ENCODE measurements at regions not wholly inside any gene's neighbourhood (a gene's known extent, or its start where the extent isn't known, plus 50 kb on each side); places are given as distances from the start of the nearest gene placed in this dataset.

GRCh38 chr21:28221984-28222383, 770.7 kb downstream of the LTN1 start:
- Histone ChIP-seq H3K27me3 (ENCODE audit: insufficient read depth, low read length, poor library complexity, severe bottlenecking) (no peaks in the 10 kb centered on the region), H4K20me1 (ENCODE audit: insufficient read depth, low read length, poor library complexity, severe bottlenecking) (no peaks in the 10 kb centered on the region), H3K4me3 (ENCODE audit: low read length, poor library complexity, severe bottlenecking) (no peak overlapping the region), H3K9ac (ENCODE audit: low read depth, low read length, poor library complexity, severe bottlenecking) (no peak overlapping the region), H2AFZ (ENCODE audit: low read length) (no peak overlapping the region), H3K36me3 (ENCODE audit: insufficient read depth, low read length) (no peaks in the 10 kb centered on the region), H3F3A (ENCODE audit: low read depth) (no peaks in the 10 kb centered on the region), H3K79me2 (ENCODE audit: insufficient read depth, low read length) (no peaks in the 10 kb centered on the region), H3K9me3 (ENCODE audit: insufficient read depth, low read depth, low read length) (no peaks in the 10 kb centered on the region; the same call in 1 of the 2 replicates), H3K4me2 (ENCODE audit: low read depth, low read length, poor library complexity, severe bottlenecking) (no peak overlapping the region), H3K4me1 (ENCODE audit: insufficient read depth, low read length, poor library complexity, severe bottlenecking) (no peaks in the 10 kb centered on the region), H3K9me2 (replicated peaks; ENCODE audit: low read depth, low read length) (no peaks in the 10 kb centered on the region)
- TF ChIP-seq EZH2phosphoT487 (IDR thresholded peaks at IDR 0.05; ENCODE audit: borderline replicate concordance) (no peak), CTCF (conservative IDR thresholded peaks at IDR 0.05; ENCODE audit: low read length) (no peak)

GRCh38 chr21:28220680-28221079, 772.0 kb downstream of the LTN1 start:
- H3K9ac ChIP-seq (ENCODE audit: low read depth, low read length, poor library complexity, severe bottlenecking), result no peak overlapping the region
- no peaks in the 10 kb centered on the region for H3K4me1 ChIP-seq (ENCODE audit: insufficient read depth, low read length, poor library complexity, severe bottlenecking)
- no peak overlapping the region for H3K4me3 ChIP-seq (ENCODE audit: low read length, poor library complexity, severe bottlenecking)
- H3K36me3 ChIP-seq (ENCODE audit: insufficient read depth, low read length), result no peaks in the 10 kb centered on the region
- H3K9me3 ChIP-seq (ENCODE audit: insufficient read depth, low read depth, low read length), result no peaks in the 10 kb centered on the region; the same call in 1 of the 2 replicates
- TF ChIP-seq EZH2phosphoT487 (IDR thresholded peaks at IDR 0.05; ENCODE audit: borderline replicate concordance) (no peak), CTCF (conservative IDR thresholded peaks at IDR 0.05; ENCODE audit: low read length) (no peak)
- no peaks in the 10 kb centered on the region for H3K9me2 ChIP-seq (replicated peaks; ENCODE audit: low read depth, low read length)
- H3K79me2 ChIP-seq (ENCODE audit: insufficient read depth, low read length), result no peaks in the 10 kb centered on the region
- no peaks in the 10 kb centered on the region for H3K27me3 ChIP-seq (ENCODE audit: insufficient read depth, low read length, poor library complexity, severe bottlenecking)
- H3K4me2 ChIP-seq (ENCODE audit: low read depth, low read length, poor library complexity, severe bottlenecking), result no peak overlapping the region
- no peaks in the 10 kb centered on the region for H3F3A ChIP-seq (ENCODE audit: low read depth)
- H4K20me1 ChIP-seq (ENCODE audit: insufficient read depth, low read length, poor library complexity, severe bottlenecking), result no peaks in the 10 kb centered on the region
- H2AFZ ChIP-seq (ENCODE audit: low read length), result no peak overlapping the region

- Histone ChIP-seq H3K36me3 (ENCODE audit: insufficient read depth, low read length) (no peaks in the 10 kb centered on the region), H2AFZ (ENCODE audit: low read length) (no peak overlapping the region), H3K79me2 (ENCODE audit: insufficient read depth, low read length) (no peaks in the 10 kb centered on the region), H3F3A (ENCODE audit: low read depth) (no peaks in the 10 kb centered on the region), H3K4me2 (ENCODE audit: low read depth, low read length, poor library complexity, severe bottlenecking) (no peak overlapping the region), H4K20me1 (ENCODE audit: insufficient read depth, low read length, poor library complexity, severe bottlenecking) (no peaks in the 10 kb centered on the region), H3K27me3 (ENCODE audit: insufficient read depth, low read length, poor library complexity, severe bottlenecking) (no peaks in the 10 kb centered on the region), H3K4me3 (ENCODE audit: low read length, poor library complexity, severe bottlenecking) (no peak overlapping the region), H3K9ac (ENCODE audit: low read depth, low read length, poor library complexity, severe bottlenecking) (no peak overlapping the region), H3K9me3 (ENCODE audit: insufficient read depth, low read depth, low read length) (0 out of 2 replicates have a peak, but pooled peaks cover 3% of the 10 kb centered on the region), H3K4me1 (ENCODE audit: insufficient read depth, low read length, poor library complexity, severe bottlenecking) (no peaks in the 10 kb centered on the region), H3K9me2 (replicated peaks; ENCODE audit: low read depth, low read length) (no peaks in the 10 kb centered on the region)
- TF ChIP-seq EZH2phosphoT487 (IDR thresholded peaks at IDR 0.05; ENCODE audit: borderline replicate concordance), result no peak
- TF ChIP-seq CTCF (conservative IDR thresholded peaks at IDR 0.05; ENCODE audit: low read length), result no peak
Observed at GRCh38 chr21:28216976-28217523, 775.6 kb downstream of the LTN1 start.

Data from Loucy (cell line).